ENCODE measurements at regions not wholly inside any gene's neighbourhood (a gene's known extent, or its start where the extent isn't known, plus 50 kb on each side); places are given as distances from the start of the nearest gene placed in this dataset.

GRCh38 chr22:49278340-49278739, 549.3 kb downstream of the BRD1 start:
- Histone ChIP-seq H3K9ac (ENCODE audit: insufficient read depth, low read depth, low read length) (no peak overlapping the region), H3K4me1 (ENCODE audit: insufficient read depth, low read length) (no peaks in the 10 kb centered on the region), H3K27ac (ENCODE audit: extremely low read length, insufficient read depth, low read length) (no peak overlapping the region), H4K20me1 (ENCODE audit: insufficient read depth, low read length) (no peaks in the 10 kb centered on the region), H3K36me3 (replicated peaks in 1 of 2; ENCODE audit: control insufficient read depth in 1 of 2, insufficient read depth in 2 of 2, low read length in 2 of 2) (no peaks in the 10 kb centered on the region), H3K4me2 (ENCODE audit: low read depth, low read length) (no peak overlapping the region), H3K79me2 (ENCODE audit: insufficient read depth, low read length) (no peaks in the 10 kb centered on the region), H3K27me3 (ENCODE audit: control insufficient read depth in 1 of 2, insufficient read depth in 2 of 2, low read length in 2 of 2) (peaks cover 6 to 50% of the 10 kb centered on the region in 2 experiments; a peak in 4 of 5 replicates), H3K9me3 (ENCODE audit: low read length) (no peaks in the 10 kb centered on the region), H2AFZ (ENCODE audit: low read length) (no peak overlapping the region), H3K4me3 (replicated peaks in 1 of 3; ENCODE audit: insufficient read depth in 1 of 3, low read depth in 2 of 3, low read length in 3 of 3) (no peak overlapping the region)
- in situ Hi-C loops (cut with HindIII; ENCODE audit: extremely low pct_ligation_motif_present, low pct_unique_long_range_greater_than_20kb) (no loop called here), intact Hi-C loops (cut with micrococcal nuclease; ENCODE audit: unreplicated experiment) (no loop called here)
- FAIRE-seq (no peak), DNase-seq (ENCODE audit: low spot score) (no peak), ATAC-seq (no peak)
- TF ChIP-seq MLXIP (CRISPR knock-in tag; IDR thresholded peaks at IDR 0.05; ENCODE audit: borderline replicate concordance), result no peak
- no peak for TF ChIP-seq SOX5 (CRISPR knock-in tag; IDR thresholded peaks at IDR 0.05; ENCODE audit: borderline replicate concordance)
- TF ChIP-seq ZNF709 (CRISPR knock-in tag; IDR thresholded peaks at IDR 0.05), result no peak
- no peak for TF ChIP-seq CEBPG (CRISPR knock-in tag; IDR thresholded peaks at IDR 0.05)
- no peak for TF ChIP-seq ZNF646 (CRISPR knock-in tag; IDR thresholded peaks at IDR 0.05)
- TF ChIP-seq ZNF672 (CRISPR knock-in tag; IDR thresholded peaks at IDR 0.05), result no peak
- no peak for TF ChIP-seq ZNF329 (CRISPR knock-in tag; IDR thresholded peaks at IDR 0.05; ENCODE audit: low read depth)
- 26% methylated on average over 3 of the region's 9 CpGs for WGBS (ENCODE audit: low lambda C conversion rate)
- ChIA-PET CTCF (ENCODE audit: low intra/inter-chr PET ratio, low total read pairs) (no interaction called here), POLR2A (no interaction called here)
- BruUV-seq (replicated peaks), result no TSS peak

Data from HepG2 (cell line).